Left kidney (tissue), 1 donor: ENCODE measurements at regions not wholly inside any gene's neighbourhood (a gene's known extent, or its start where the extent isn't known, plus 50 kb on each side); places are given as distances from the start of the nearest gene placed in this dataset.

Experiments used
- DNase-seq: peaks from one replicate; pipeline ENCODE4 v3.0.0-alpha.2; 2013

GRCh38 chr13:34816908-34817665, 125.0 kb upstream of the NBEA start:
- no peak for DNase-seq

GRCh38 chr13:34822650-34823049, 119.4 kb upstream of the NBEA start:
- DNase-seq, result peak; percentile 44

GRCh38 chr13:34826432-34826831, 115.6 kb upstream of the NBEA start:
- no peak for DNase-seq

- no peak for DNase-seq
Observed at GRCh38 chr13:34833562-34834182, 108.4 kb upstream of the NBEA start.

- no peak for DNase-seq
Observed at GRCh38 chr13:34842466-34842865, 99.6 kb upstream of the NBEA start.

- no peak for DNase-seq
Observed at GRCh38 chr13:34847766-34848165, 94.3 kb upstream of the NBEA start.

GRCh38 chr13:34849406-34849805, 92.7 kb upstream of the NBEA start:
- no peak for DNase-seq

GRCh38 chr13:34853161-34853560, 88.9 kb upstream of the NBEA start:
- no peak for DNase-seq

GRCh38 chr13:34857558-34858325, 84.3 kb upstream of the NBEA start:
- DNase-seq, result no peak

GRCh38 chr13:34862311-34862710, 79.8 kb upstream of the NBEA start:
- DNase-seq, result no peak

GRCh38 chr13:34862716-34863115, 79.4 kb upstream of the NBEA start:
- no peak for DNase-seq

GRCh38 chr13:34863360-34864135, 78.5 kb upstream of the NBEA start:
- no peak for DNase-seq

GRCh38 chr13:34864671-34865070, 77.4 kb upstream of the NBEA start:
- DNase-seq, result no peak

GRCh38 chr13:34867590-34867989, 74.5 kb upstream of the NBEA start:
- DNase-seq, result no peak

GRCh38 chr13:34868733-34869132, 73.3 kb upstream of the NBEA start:
- no peak for DNase-seq

GRCh38 chr13:34869696-34870095, 72.4 kb upstream of the NBEA start:
- no peak for DNase-seq

- no peak for DNase-seq
Observed at GRCh38 chr13:34878329-34878728, 63.7 kb upstream of the NBEA start.

- DNase-seq, result no peak
Observed at GRCh38 chr13:34879851-34880250, 62.2 kb upstream of the NBEA start.

GRCh38 chr13:34881494-34881893, 60.6 kb upstream of the NBEA start:
- DNase-seq, result no peak

GRCh38 chr13:34883396-34883795, 58.7 kb upstream of the NBEA start:
- no peak for DNase-seq

GRCh38 chr13:34884366-34884765, 57.7 kb upstream of the NBEA start:
- DNase-seq, result no peak

GRCh38 chr13:34886121-34886875, 55.8 kb upstream of the NBEA start:
- DNase-seq, result no peak
